HepG2 (cell line): ENCODE measurements at regions not wholly inside any gene's neighbourhood (a gene's known extent, or its start where the extent isn't known, plus 50 kb on each side); places are given as distances from the start of the nearest gene placed in this dataset.

Experiments
- ATAC-seq: fragments of 200-7000 bp; cut with Tn5 transposase; 3 replicates; pipeline ENCODE4 v1.9.1; 2020; ENCODE audit warnings: mild to moderate bottlenecking, moderate library complexity
- BruUV-seq: library from RNA; stranded (reverse); fragments of 400-500 nt; replicated peaks from 2 replicates; lab custom pipeline; 2021; lab: Mats Ljungman, UMichigan
- CTCF ChIA-PET: fragments of 300-600 bp; formaldehyde crosslinking; extraction: SDS; loops from one replicate; lab custom pipeline; 2021; ENCODE audit warnings: low total read pairs, inconsistent platforms, low intra/inter-chr PET ratio; lab: Yijun Ruan, JAX
- POLR2A ChIA-PET: fragments of 350-600 bp; sonication (Branson Sonifier 250); formaldehyde crosslinking; loops from one replicate; lab custom pipeline; 2020; ENCODE audit warnings: antibody characterized with exemption, inconsistent platforms; lab: Yijun Ruan, JAX
- DNase-seq: peaks from one replicate; pipeline ENCODE4 v3.0.0-alpha.2; 2015; ENCODE audit warnings: low spot score
- FAIRE-seq: peaks from 3 replicates; lab custom pipeline; 2011; peaks lifted over from hg19 to GRCh38; lab: Jason Lieb, UNC
- H2AFZ ChIP-seq: one replicate; pipeline ENCODE4 v1.6.1; 2011; ENCODE audit warnings: low read length, inconsistent platforms
- H3K27ac ChIP-seq: fragments of 300-600 bp; 3 replicates; pipeline ENCODE4 v1.8.0; 2011; ENCODE audit warnings: mixed run types, mild to moderate bottlenecking, mixed read lengths, low read length, inconsistent platforms; ENCODE audit not compliant: insufficient read depth; ENCODE audit errors: extremely low read length
- H3K27me3 ChIP-seq, 2 experiments: fragments of 200-600 bp in 1 of 2; 2 replicates in 1 of 2; 3 replicates in 1 of 2; pipeline versions ENCODE4 v1.6.0 to v1.8.0; 2011; ENCODE audit warnings: low read length in 2 of 2, mild to moderate bottlenecking in 2 of 2, moderate library complexity in 2 of 2, inconsistent platforms in 1 of 2; ENCODE audit not compliant: insufficient read depth in 2 of 2, control insufficient read depth in 1 of 2
- H3K36me3 ChIP-seq, 2 experiments: fragments of 200-600 bp in 1 of 2; replicated peaks in 1 of 2; 2 replicates in 1 of 2; 3 replicates in 1 of 2; pipeline versions ENCODE4 v1.5.1 to v1.8.0; 2011; ENCODE audit warnings: low read length in 2 of 2, inconsistent platforms in 1 of 2; ENCODE audit not compliant: insufficient read depth in 2 of 2, control insufficient read depth in 1 of 2
- H3K4me1 ChIP-seq: 2 replicates; pipeline ENCODE4 v1.5.1; 2012; ENCODE audit warnings: low read length, inconsistent platforms; ENCODE audit not compliant: insufficient read depth
- H3K4me2 ChIP-seq: 2 replicates; pipeline ENCODE4 v1.6.0; 2011; ENCODE audit warnings: low read depth, low read length, inconsistent platforms
- H3K4me3 ChIP-seq, 3 experiments: fragments of 200-600 bp in 1 of 3; sonication (generic), shearing (Covaris generic) in 1 of 3; replicated peaks in 1 of 3; 2 replicates each; pipeline ENCODE4 v1.5.1; 2011 to 2016; ENCODE audit warnings: low read length in 3 of 3, inconsistent platforms in 2 of 3, low read depth in 2 of 3, mild to moderate bottlenecking in 2 of 3, control low read depth in 1 of 3, mixed read lengths in 1 of 3; ENCODE audit not compliant: insufficient read depth in 1 of 3
- H3K79me2 ChIP-seq: one replicate; pipeline ENCODE4 v1.6.1; 2011; ENCODE audit warnings: low read length, inconsistent platforms; ENCODE audit not compliant: insufficient read depth
- H3K9ac ChIP-seq: 2 replicates; pipeline ENCODE4 v1.6.0; 2011; ENCODE audit warnings: mild to moderate bottlenecking, low read depth, low read length, inconsistent platforms; ENCODE audit not compliant: insufficient read depth
- H3K9me3 ChIP-seq: 2 replicates; pipeline ENCODE4 v1.5.1; 2012; ENCODE audit warnings: mild to moderate bottlenecking, low read length
- H4K20me1 ChIP-seq: 2 replicates; pipeline ENCODE4 v1.6.0; 2011; ENCODE audit warnings: inconsistent platforms, mild to moderate bottlenecking, low read length, moderate library complexity; ENCODE audit not compliant: insufficient read depth
- GATA4 ChIP-seq: sonication (generic); IDR thresholded peaks from 2 replicates; pipeline ENCODE4 v1.6.1; 2016; ENCODE audit warnings: antibody characterized with exemption, low read depth, borderline replicate concordance
- JUND ChIP-seq: sonication (generic); formaldehyde crosslinking; IDR thresholded peaks from 2 replicates; pipeline ENCODE4 v1.8.0; 2022; ENCODE audit warnings: mild to moderate bottlenecking, missing genetic modification reagents
- KDM6A ChIP-seq: IDR thresholded peaks from 2 replicates; pipeline ENCODE4 v1.6.1; 2016; ENCODE audit warnings: low read depth
- KLF11 ChIP-seq: IDR thresholded peaks from 2 replicates; pipeline ENCODE4 v1.6.1; 2016; ENCODE audit warnings: missing compliant biosample characterization
- NFATC3 ChIP-seq: sonication (generic); formaldehyde crosslinking; IDR thresholded peaks from 2 replicates; pipeline ENCODE4 v1.5.1; 2020; ENCODE audit warnings: mild to moderate bottlenecking, missing genetic modification reagents
- NFKBIZ ChIP-seq: IDR thresholded peaks from 2 replicates; pipeline ENCODE4 v1.6.1; 2018; ENCODE audit warnings: missing genetic modification reagents, missing compliant biosample characterization
- NFYC ChIP-seq: IDR thresholded peaks from 2 replicates; pipeline ENCODE4 v1.6.1; 2016; ENCODE audit warnings: missing genetic modification reagents, missing compliant biosample characterization
- NR2F6 ChIP-seq, 2 experiments: IDR thresholded peaks; 2 replicates each; pipeline ENCODE4 v1.6.1; 2016; ENCODE audit warnings: antibody characterized with exemption in 1 of 2, mild to moderate bottlenecking in 1 of 2
- POGZ ChIP-seq: sonication (generic); formaldehyde crosslinking; IDR thresholded peaks from 2 replicates; pipeline ENCODE4 v1.4.0; 2020; ENCODE audit warnings: mild to moderate bottlenecking, missing genetic modification reagents
- RFX3 ChIP-seq: IDR thresholded peaks from 2 replicates; pipeline ENCODE4 v1.6.1; 2016; ENCODE audit warnings: missing biosample characterization, missing genetic modification reagents
- SNAI1 ChIP-seq: sonication (generic); formaldehyde crosslinking; IDR thresholded peaks from 2 replicates; pipeline ENCODE4 v1.5.0; 2020; ENCODE audit warnings: mild to moderate bottlenecking, missing genetic modification reagents, borderline replicate concordance
- SSRP1 ChIP-seq: IDR thresholded peaks from 2 replicates; pipeline ENCODE4 v1.6.1; 2016; ENCODE audit warnings: control low read depth
- ZFP41 ChIP-seq: sonication (generic); formaldehyde crosslinking; IDR thresholded peaks from 2 replicates; pipeline ENCODE4 v1.4.0; 2020; ENCODE audit warnings: mild to moderate bottlenecking, missing genetic modification reagents, borderline replicate concordance
- ZKSCAN8 ChIP-seq: IDR thresholded peaks from 2 replicates; pipeline ENCODE4 v1.6.1; 2016; ENCODE audit warnings: borderline replicate concordance, missing genetic modification reagents, missing compliant biosample characterization
- ZNF180 ChIP-seq: sonication (generic); formaldehyde crosslinking; IDR thresholded peaks from 2 replicates; pipeline ENCODE4 v1.4.0; 2020; ENCODE audit warnings: low read depth, missing genetic modification reagents, borderline replicate concordance
- ZNF207 ChIP-seq: fragments of 450-650 bp; IDR thresholded peaks from 2 replicates; pipeline ENCODE4 v1.6.1; 2016; ENCODE audit warnings: antibody characterized with exemption, borderline replicate concordance
- ZNF512B ChIP-seq: sonication (generic); formaldehyde crosslinking; IDR thresholded peaks from 2 replicates; pipeline ENCODE4 v1.5.1; 2020; ENCODE audit warnings: missing genetic modification reagents, mild to moderate bottlenecking, borderline replicate concordance
- WGBS: methylation state at CpG from one replicate; pipeline ENCODE4 v1.1.6; 2017; ENCODE audit warnings: low lambda C conversion rate; 5-methylcytosine and 5-hydroxymethylcytosine counted together
- in situ Hi-C: cut with HindIII; loops from 2 replicates; pipeline ENCODE4 v1.10.0; 2017; ENCODE audit warnings: low pct_unique_long_range_greater_than_20kb; ENCODE audit not compliant: extremely low pct_ligation_motif_present
- intact Hi-C: fragments of 100-400 bp; cut with micrococcal nuclease; formaldehyde crosslinking; loops from one replicate; pipeline ENCODE4 v1.10.0; 2022; ENCODE audit not compliant: unreplicated experiment
- TF ChIP-seq, protein P1 (sequence below): IDR thresholded peaks from 2 replicates; pipeline ENCODE4 v1.6.1; 2018; ENCODE audit warnings: missing genetic modification reagents
- TF ChIP-seq, protein P2 (sequence below): sonication (generic); formaldehyde crosslinking; IDR thresholded peaks from 2 replicates; pipeline ENCODE4 v1.8.0; 2022; ENCODE audit warnings: mild to moderate bottlenecking, missing genetic modification reagents, borderline replicate concordance

DNA sequence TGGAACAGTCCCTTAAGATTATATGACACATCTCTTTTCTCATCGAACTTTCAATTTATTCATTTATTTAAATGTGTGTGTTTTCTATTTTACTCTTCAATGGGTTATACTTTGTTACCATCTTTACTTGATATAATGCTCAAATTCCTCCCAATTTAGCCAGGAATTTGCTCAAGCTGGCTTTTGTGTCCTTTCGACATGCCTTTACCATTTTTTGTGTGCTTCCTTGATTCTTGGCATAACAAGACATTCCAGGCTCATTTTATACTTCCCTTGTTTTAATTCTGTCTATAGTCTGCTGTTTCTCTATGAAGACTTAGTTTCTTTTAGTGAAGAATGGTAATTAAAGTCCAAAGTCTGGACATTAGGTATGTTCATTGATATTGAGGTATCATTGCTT, 315.8 kb downstream of the AEBP2 start:
- no peak for DNase-seq
- Histone ChIP-seq H3K4me2 (no peak overlapping the region), H3K79me2 (no peaks in the 10 kb centered on the region), H3K36me3 (no peaks in the 10 kb centered on the region), H3K27me3 (no peaks in the 10 kb centered on the region), H3K4me3 (no peak overlapping the region), H3K9me3 (peaks cover 29% of the 10 kb centered on the region), H3K9ac (no peak overlapping the region), H4K20me1 (no peaks in the 10 kb centered on the region), H2AFZ (no peak overlapping the region), H3K27ac (no peak overlapping the region), H3K4me1 (no peaks in the 10 kb centered on the region)
- BruUV-seq = no TSS peak
- no peak for ATAC-seq
- CTCF ChIA-PET = no interaction called here
- POLR2A ChIA-PET = no interaction called here
- intact Hi-C loops (loop anchor here (5.0 to 10.0 kb wide), 2 partner anchors 140 to 622 kb away; no protein-coding TSS in a partner anchor), in situ Hi-C loops (no loop called here)
- TF ChIP-seq SNAI1 (CRISPR knock-in tag) (no peak), ZKSCAN8 (CRISPR knock-in tag) (no peak), RFX3 (no peak), KLF11 (CRISPR knock-in tag) (no peak), SSRP1 (CRISPR knock-in tag) (no peak), ZNF512B (CRISPR knock-in tag) (no peak), NR2F6 (IDR thresholded peaks at IDR 0.05) (no peak), NR2F6 (CRISPR knock-in tag; IDR thresholded peaks at IDR 0.05) (no peak), NFKBIZ (CRISPR knock-in tag) (no peak), JUND (CRISPR knock-in tag) (no peak), KDM6A (no peak), ZNF207 (no peak), ZFP41 (CRISPR knock-in tag) (no peak), GATA4 (no peak), NFATC3 (no peak), ZNF180 (CRISPR knock-in tag) (no peak), POGZ (CRISPR knock-in tag) (no peak), NFYC (no peak)
- TF ChIP-seq, protein P1, sequence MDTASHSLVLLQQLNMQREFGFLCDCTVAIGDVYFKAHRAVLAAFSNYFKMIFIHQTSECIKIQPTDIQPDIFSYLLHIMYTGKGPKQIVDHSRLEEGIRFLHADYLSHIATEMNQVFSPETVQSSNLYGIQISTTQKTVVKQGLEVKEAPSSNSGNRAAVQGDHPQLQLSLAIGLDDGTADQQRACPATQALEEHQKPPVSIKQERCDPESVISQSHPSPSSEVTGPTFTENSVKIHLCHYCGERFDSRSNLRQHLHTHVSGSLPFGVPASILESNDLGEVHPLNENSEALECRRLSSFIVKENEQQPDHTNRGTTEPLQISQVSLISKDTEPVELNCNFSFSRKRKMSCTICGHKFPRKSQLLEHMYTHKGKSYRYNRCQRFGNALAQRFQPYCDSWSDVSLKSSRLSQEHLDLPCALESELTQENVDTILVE (CRISPR knock-in tag) = no peak
- TF ChIP-seq, protein P2, sequence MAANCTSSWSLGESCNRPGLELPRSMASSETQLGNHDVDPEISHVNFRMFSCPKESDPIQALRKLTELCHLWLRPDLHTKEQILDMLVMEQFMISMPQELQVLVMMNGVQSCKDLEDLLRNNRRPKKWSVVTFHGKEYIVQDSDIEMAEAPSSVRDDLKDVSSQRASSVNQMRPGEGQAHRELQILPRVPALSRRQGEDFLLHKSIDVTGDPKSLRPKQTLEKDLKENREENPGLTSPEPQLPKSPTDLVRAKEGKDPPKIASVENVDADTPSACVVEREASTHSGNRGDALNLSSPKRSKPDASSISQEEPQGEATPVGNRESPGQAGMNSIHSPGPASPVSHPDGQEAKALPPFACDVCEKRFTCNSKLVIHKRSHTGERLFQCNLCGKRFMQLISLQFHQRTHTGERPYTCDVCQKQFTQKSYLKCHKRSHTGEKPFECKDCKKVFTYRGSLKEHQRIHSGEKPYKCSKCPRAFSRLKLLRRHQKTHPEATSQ (CRISPR knock-in tag) = no peak
- FAIRE-seq = no peak
- WGBS = under 1% methylated on average over 2 of the region's 2 CpGs
